HepG2 (cell line): ENCODE measurements at regions not wholly inside any gene's neighbourhood (a gene's known extent, or its start where the extent isn't known, plus 50 kb on each side); places are given as distances from the start of the nearest gene placed in this dataset.

Source experiments
- ATAC-seq: fragments of 200-7000 bp; cut with Tn5 transposase; 3 replicates; pipeline ENCODE4 v1.9.1; 2020; ENCODE audit warnings: mild to moderate bottlenecking, moderate library complexity
- BruUV-seq: library from RNA; stranded (reverse); fragments of 400-500 nt; replicated peaks from 2 replicates; lab custom pipeline; 2021; lab: Mats Ljungman, UMichigan
- CTCF ChIA-PET: fragments of 300-600 bp; formaldehyde crosslinking; extraction: SDS; loops from one replicate; lab custom pipeline; 2021; ENCODE audit warnings: low total read pairs, inconsistent platforms, low intra/inter-chr PET ratio; lab: Yijun Ruan, JAX
- POLR2A ChIA-PET: fragments of 350-600 bp; sonication (Branson Sonifier 250); formaldehyde crosslinking; loops from one replicate; lab custom pipeline; 2020; ENCODE audit warnings: antibody characterized with exemption, inconsistent platforms; lab: Yijun Ruan, JAX
- DNase-seq: peaks from one replicate; pipeline ENCODE4 v3.0.0-alpha.2; 2015; ENCODE audit warnings: low spot score
- FAIRE-seq: peaks from 3 replicates; lab custom pipeline; 2011; peaks lifted over from hg19 to GRCh38; lab: Jason Lieb, UNC
- H2AFZ ChIP-seq: one replicate; pipeline ENCODE4 v1.6.1; 2011; ENCODE audit warnings: low read length, inconsistent platforms
- H3K27ac ChIP-seq: fragments of 300-600 bp; 3 replicates; pipeline ENCODE4 v1.8.0; 2011; ENCODE audit warnings: mixed run types, mild to moderate bottlenecking, mixed read lengths, low read length, inconsistent platforms; ENCODE audit not compliant: insufficient read depth; ENCODE audit errors: extremely low read length
- H3K27me3 ChIP-seq, 2 experiments: fragments of 200-600 bp in 1 of 2; 2 replicates in 1 of 2; 3 replicates in 1 of 2; pipeline versions ENCODE4 v1.6.0 to v1.8.0; 2011; ENCODE audit warnings: low read length in 2 of 2, mild to moderate bottlenecking in 2 of 2, moderate library complexity in 2 of 2, inconsistent platforms in 1 of 2; ENCODE audit not compliant: insufficient read depth in 2 of 2, control insufficient read depth in 1 of 2
- H3K36me3 ChIP-seq, 2 experiments: fragments of 200-600 bp in 1 of 2; replicated peaks in 1 of 2; 2 replicates in 1 of 2; 3 replicates in 1 of 2; pipeline versions ENCODE4 v1.5.1 to v1.8.0; 2011; ENCODE audit warnings: low read length in 2 of 2, inconsistent platforms in 1 of 2; ENCODE audit not compliant: insufficient read depth in 2 of 2, control insufficient read depth in 1 of 2
- H3K4me1 ChIP-seq: 2 replicates; pipeline ENCODE4 v1.5.1; 2012; ENCODE audit warnings: low read length, inconsistent platforms; ENCODE audit not compliant: insufficient read depth
- H3K4me2 ChIP-seq: 2 replicates; pipeline ENCODE4 v1.6.0; 2011; ENCODE audit warnings: low read depth, low read length, inconsistent platforms
- H3K4me3 ChIP-seq, 3 experiments: fragments of 200-600 bp in 1 of 3; sonication (generic), shearing (Covaris generic) in 1 of 3; replicated peaks in 1 of 3; 2 replicates each; pipeline ENCODE4 v1.5.1; 2011 to 2016; ENCODE audit warnings: low read length in 3 of 3, inconsistent platforms in 2 of 3, low read depth in 2 of 3, mild to moderate bottlenecking in 2 of 3, control low read depth in 1 of 3, mixed read lengths in 1 of 3; ENCODE audit not compliant: insufficient read depth in 1 of 3
- H3K79me2 ChIP-seq: one replicate; pipeline ENCODE4 v1.6.1; 2011; ENCODE audit warnings: low read length, inconsistent platforms; ENCODE audit not compliant: insufficient read depth
- H3K9ac ChIP-seq: 2 replicates; pipeline ENCODE4 v1.6.0; 2011; ENCODE audit warnings: mild to moderate bottlenecking, low read depth, low read length, inconsistent platforms; ENCODE audit not compliant: insufficient read depth
- H3K9me3 ChIP-seq: 2 replicates; pipeline ENCODE4 v1.5.1; 2012; ENCODE audit warnings: mild to moderate bottlenecking, low read length
- H4K20me1 ChIP-seq: 2 replicates; pipeline ENCODE4 v1.6.0; 2011; ENCODE audit warnings: inconsistent platforms, mild to moderate bottlenecking, low read length, moderate library complexity; ENCODE audit not compliant: insufficient read depth
- GZF1 ChIP-seq: sonication (generic); formaldehyde crosslinking; IDR thresholded peaks from 2 replicates; pipeline ENCODE4 v1.5.1; 2020; ENCODE audit warnings: mild to moderate bottlenecking, missing genetic modification reagents
- HNRNPH1 ChIP-seq: fragments of 200-400 bp; formaldehyde crosslinking; optimal IDR thresholded peaks from 2 replicates; pipeline ENCODE3; 2017; ENCODE audit warnings: mild to moderate bottlenecking, low read depth, low read length
- MED13 ChIP-seq: sonication (generic); formaldehyde crosslinking; IDR thresholded peaks from 2 replicates; pipeline ENCODE4 v1.5.0; 2020; ENCODE audit warnings: missing genetic modification reagents
- RXRB ChIP-seq: IDR thresholded peaks from 2 replicates; pipeline ENCODE4 v1.6.1; 2016; ENCODE audit warnings: borderline replicate concordance, missing genetic modification reagents, missing compliant biosample characterization
- SRF ChIP-seq: IDR thresholded peaks from 2 replicates; pipeline ENCODE4 v1.6.1; 2011; ENCODE audit warnings: mild to moderate bottlenecking, low read depth, low read length, moderate library complexity
- SRY ChIP-seq: sonication (generic); formaldehyde crosslinking; IDR thresholded peaks from 2 replicates; pipeline ENCODE4 v1.8.0; 2022; ENCODE audit warnings: mild to moderate bottlenecking, missing genetic modification reagents
- ZNF205 ChIP-seq: IDR thresholded peaks from 2 replicates; pipeline ENCODE4 v1.6.1; 2018; ENCODE audit warnings: missing biosample characterization, missing genetic modification reagents
- ZNF318 ChIP-seq: sonication (generic); formaldehyde crosslinking; IDR thresholded peaks from 2 replicates; pipeline ENCODE4 v1.4.0; 2020; ENCODE audit warnings: mild to moderate bottlenecking, missing genetic modification reagents
- ZNF431 ChIP-seq: sonication (generic); formaldehyde crosslinking; IDR thresholded peaks from 2 replicates; pipeline ENCODE4 v1.9.0; 2022; ENCODE audit warnings: missing genetic modification reagents, low read depth, mild to moderate bottlenecking, borderline replicate concordance
- ZNF512 ChIP-seq: sonication (generic); formaldehyde crosslinking; IDR thresholded peaks from 2 replicates; pipeline ENCODE4 v1.4.0; 2020; ENCODE audit warnings: mild to moderate bottlenecking, missing genetic modification reagents
- WGBS: methylation state at CpG from one replicate; pipeline ENCODE4 v1.1.6; 2017; ENCODE audit warnings: low lambda C conversion rate; 5-methylcytosine and 5-hydroxymethylcytosine counted together
- in situ Hi-C: cut with HindIII; loops from 2 replicates; pipeline ENCODE4 v1.10.0; 2017; ENCODE audit warnings: low pct_unique_long_range_greater_than_20kb; ENCODE audit not compliant: extremely low pct_ligation_motif_present
- intact Hi-C: fragments of 100-400 bp; cut with micrococcal nuclease; formaldehyde crosslinking; loops from one replicate; pipeline ENCODE4 v1.10.0; 2022; ENCODE audit not compliant: unreplicated experiment

- ChIA-PET POLR2A (no interaction called here), CTCF (no interaction called here)
- Histone ChIP-seq H2AFZ (no peak overlapping the region), H3K27ac (no peak overlapping the region), H4K20me1 (no peaks in the 10 kb centered on the region), H3K4me1 (peaks cover 14% of the 10 kb centered on the region), H3K4me3 (no peak overlapping the region), H3K27me3 (no peaks in the 10 kb centered on the region), H3K9ac (no peak overlapping the region), H3K4me2 (no peak overlapping the region), H3K79me2 (no peaks in the 10 kb centered on the region), H3K9me3 (no peaks in the 10 kb centered on the region), H3K36me3 (no peaks in the 10 kb centered on the region)
- BruUV-seq, result no TSS peak
- WGBS, result 0% methylated on average over 1 of the region's 1 CpG
- intact Hi-C loops (loop anchor here (10.0 kb wide), 1 partner anchor 269 kb away; no protein-coding TSS in a partner anchor), in situ Hi-C loops (no loop called here)
- no peak for TF ChIP-seq ZNF205 (CRISPR knock-in tag)
- no peak for TF ChIP-seq MED13
- TF ChIP-seq RXRB (CRISPR knock-in tag), result no peak
- no peak for FAIRE-seq
- no peak for ATAC-seq
- DNase-seq, result no peak
Measured at GRCh38 chr7:85285527-85285926, 98.7 kb upstream of the SEMA3D start.

- DNase-seq (no peak), FAIRE-seq (no peak), ATAC-seq (no peak)
- intact Hi-C loops (no loop called here), in situ Hi-C loops (no loop called here)
- Histone ChIP-seq H3K9me3 (no peaks in the 10 kb centered on the region), H3K27me3 (no peaks in the 10 kb centered on the region), H3K4me2 (no peak overlapping the region), H3K27ac (no peak overlapping the region), H4K20me1 (no peaks in the 10 kb centered on the region), H2AFZ (no peak overlapping the region), H3K4me3 (no peak overlapping the region), H3K9ac (no peak overlapping the region), H3K79me2 (no peaks in the 10 kb centered on the region), H3K4me1 (no peaks in the 10 kb centered on the region), H3K36me3 (no peaks in the 10 kb centered on the region)
- BruUV-seq, result no TSS peak
- WGBS, result 24% methylated on average over 5 of the region's 5 CpGs
- POLR2A ChIA-PET, result no interaction called here
- CTCF ChIA-PET, result no interaction called here
- TF ChIP-seq SRY (CRISPR knock-in tag) (no peak), HNRNPH1 (no peak), ZNF512 (CRISPR knock-in tag) (no peak), ZNF318 (no peak), ZNF431 (CRISPR knock-in tag) (no peak), GZF1 (CRISPR knock-in tag) (no peak), SRF (no peak)
Measured at GRCh38 chr7:85275204-85275603, 88.3 kb upstream of the SEMA3D start.
